H1 (cell line): ENCODE measurements at regions not wholly inside any gene's neighbourhood (a gene's known extent, or its start where the extent isn't known, plus 50 kb on each side); places are given as distances from the start of the nearest gene placed in this dataset.

Experiments
- ATF3 ChIP-seq: IDR thresholded peaks from 2 replicates; pipeline ENCODE4 v1.6.1; 2011; ENCODE audit warnings: low read depth, mild to moderate bottlenecking, low read length; ENCODE audit not compliant: insufficient read depth
- CBX8 ChIP-seq: fragments of 300-800, 300-1000 bp; sonication (generic); IDR thresholded peaks from 2 replicates; pipeline ENCODE4 v1.7.1; 2016; ENCODE audit warnings: low read depth, low read length, borderline replicate concordance
- EP300 ChIP-seq, 2 experiments: IDR thresholded peaks; 1 replicate in 1 of 2; 2 replicates in 1 of 2; pipeline ENCODE4 v1.6.1; 2011 to 2012; ENCODE audit warnings: low read depth in 2 of 2, low read length in 2 of 2, mild to moderate bottlenecking in 2 of 2, borderline replicate concordance in 1 of 2, inconsistent platforms in 1 of 2, moderate library complexity in 1 of 2
- EZH2 ChIP-seq: fragments of 200-600 bp; sonication (generic); IDR thresholded peaks from 2 replicates; pipeline ENCODE4 v1.7.1; 2012; ENCODE audit warnings: low read depth, mild to moderate bottlenecking, moderate library complexity, low read length, inconsistent platforms; ENCODE audit not compliant: severe bottlenecking
- NANOG ChIP-seq: IDR thresholded peaks from 2 replicates; pipeline ENCODE4 v1.6.1; 2011; ENCODE audit warnings: low read length, low read depth, mild to moderate bottlenecking, inconsistent platforms; ENCODE audit not compliant: insufficient read depth, poor library complexity, severe bottlenecking
- PHF8 ChIP-seq: fragments of 200-600 bp; sonication (generic); conservative IDR thresholded peaks from 2 replicates; pipeline ENCODE4 v1.7.1; 2012; ENCODE audit warnings: low read depth, mild to moderate bottlenecking, inconsistent platforms, low read length, moderate library complexity
- POLR2A ChIP-seq, 2 experiments: IDR thresholded peaks; 1 replicate in 1 of 2; 2 replicates in 1 of 2; pipeline ENCODE4 v1.6.1; 2011; ENCODE audit warnings: low read depth in 2 of 2, low read length in 2 of 2, mild to moderate bottlenecking in 2 of 2; ENCODE audit errors: control extremely low read depth in 1 of 2
- RFX5 ChIP-seq: IDR thresholded peaks from 2 replicates; pipeline ENCODE4 v1.6.1; 2011; ENCODE audit warnings: low read depth, low read length, improper control_type of control experiment, borderline replicate concordance
- SIN3A ChIP-seq, 2 experiments: IDR thresholded peaks in 1 of 2; conservative IDR thresholded peaks in 1 of 2; 2 replicates each; pipeline ENCODE4 v1.6.1; 2011 to 2012; ENCODE audit warnings: low read length in 2 of 2, improper control_type of control experiment in 1 of 2, low read depth in 1 of 2, mild to moderate bottlenecking in 1 of 2
- SRF ChIP-seq: IDR thresholded peaks from 2 replicates; pipeline ENCODE4 v1.6.1; 2011; ENCODE audit warnings: mild to moderate bottlenecking, low read depth, low read length, moderate library complexity
- USF2 ChIP-seq: IDR thresholded peaks from 2 replicates; pipeline ENCODE4 v1.6.1; 2011; ENCODE audit warnings: low read length, improper control_type of control experiment
- TF ChIP-seq, protein P1 (sequence below), 3 experiments: IDR thresholded peaks; 1 replicate in 2 of 3; 2 replicates in 1 of 3; pipeline versions ENCODE4 v1.5.1 to v1.6.1; 2011; ENCODE audit warnings: low read length in 3 of 3, mild to moderate bottlenecking in 3 of 3, inconsistent platforms in 2 of 3, low read depth in 1 of 3, moderate library complexity in 1 of 3; ENCODE audit not compliant: insufficient read depth in 1 of 3; ENCODE audit errors: control extremely low read depth in 1 of 3

DNA sequence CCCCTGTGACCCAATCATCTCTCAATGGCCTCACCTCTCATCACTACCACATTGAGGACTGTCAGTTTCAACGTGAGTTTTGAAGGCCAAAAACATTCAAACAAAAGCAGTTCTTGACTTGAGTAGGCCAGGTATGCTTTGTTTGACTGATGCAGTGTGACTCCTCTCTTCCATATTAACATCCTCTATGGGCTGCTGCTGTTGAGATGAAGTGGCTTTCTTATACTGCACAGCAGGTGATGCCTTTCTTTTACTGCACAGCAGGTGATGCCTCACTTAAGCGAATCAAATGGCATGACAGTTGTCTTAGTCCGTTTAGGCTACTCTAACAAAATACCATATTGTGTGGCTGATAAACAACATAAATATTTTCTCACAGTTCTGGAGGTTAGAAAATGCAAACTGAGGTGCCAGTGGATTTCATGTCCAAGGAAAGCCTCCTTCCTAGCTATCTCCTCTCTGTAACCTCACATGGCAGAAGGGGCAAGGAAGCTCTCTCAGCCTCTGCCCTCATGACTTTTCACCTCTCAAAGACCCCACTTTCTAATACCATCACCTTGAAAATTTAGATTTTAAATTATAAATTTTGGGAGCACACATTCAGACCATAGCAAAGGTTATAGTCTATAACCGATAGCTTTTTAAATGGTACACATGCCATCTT is 2267.9 kb upstream of the AGA start:
- no peak for TF ChIP-seq PHF8
- no peak for TF ChIP-seq POLR2A (IDR thresholded peaks at IDR 0.05; ENCODE audit: control extremely low read depth in 1 of 2, low read depth in 2 of 2, low read length in 2 of 2)
- no peak for TF ChIP-seq CBX8
- TF ChIP-seq NANOG, result peak; percentile 80
- no peak for TF ChIP-seq RFX5
- TF ChIP-seq, protein P1, sequence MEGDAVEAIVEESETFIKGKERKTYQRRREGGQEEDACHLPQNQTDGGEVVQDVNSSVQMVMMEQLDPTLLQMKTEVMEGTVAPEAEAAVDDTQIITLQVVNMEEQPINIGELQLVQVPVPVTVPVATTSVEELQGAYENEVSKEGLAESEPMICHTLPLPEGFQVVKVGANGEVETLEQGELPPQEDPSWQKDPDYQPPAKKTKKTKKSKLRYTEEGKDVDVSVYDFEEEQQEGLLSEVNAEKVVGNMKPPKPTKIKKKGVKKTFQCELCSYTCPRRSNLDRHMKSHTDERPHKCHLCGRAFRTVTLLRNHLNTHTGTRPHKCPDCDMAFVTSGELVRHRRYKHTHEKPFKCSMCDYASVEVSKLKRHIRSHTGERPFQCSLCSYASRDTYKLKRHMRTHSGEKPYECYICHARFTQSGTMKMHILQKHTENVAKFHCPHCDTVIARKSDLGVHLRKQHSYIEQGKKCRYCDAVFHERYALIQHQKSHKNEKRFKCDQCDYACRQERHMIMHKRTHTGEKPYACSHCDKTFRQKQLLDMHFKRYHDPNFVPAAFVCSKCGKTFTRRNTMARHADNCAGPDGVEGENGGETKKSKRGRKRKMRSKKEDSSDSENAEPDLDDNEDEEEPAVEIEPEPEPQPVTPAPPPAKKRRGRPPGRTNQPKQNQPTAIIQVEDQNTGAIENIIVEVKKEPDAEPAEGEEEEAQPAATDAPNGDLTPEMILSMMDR (IDR thresholded peaks at IDR 0.05; ENCODE audit: control extremely low read depth in 1 of 3, insufficient read depth in 1 of 3, low read depth in 1 of 3, low read length in 3 of 3), result no peak
- no peak for TF ChIP-seq ATF3
- no peak for TF ChIP-seq SRF
- 0 out of 4 replicates have a peak, but pooled peaks of 1 of the 2 experiments have one; percentile 24 for TF ChIP-seq SIN3A (conservative IDR thresholded peaks at IDR 0.05 in 1 of 2, IDR thresholded peaks at IDR 0.05 in 1 of 2; ENCODE audit: low read depth in 1 of 2, low read length in 2 of 2)
- no peak for TF ChIP-seq EZH2
- peak in 1 of 2 experiments; percentile 25; a peak in 1 of 3 replicates for TF ChIP-seq EP300 (IDR thresholded peaks at IDR 0.05; ENCODE audit: borderline replicate concordance in 1 of 2, low read depth in 2 of 2, low read length in 2 of 2)
- TF ChIP-seq USF2, result no peak
